ENCODE measurements at regions not wholly inside any gene's neighbourhood (a gene's known extent, or its start where the extent isn't known, plus 50 kb on each side); places are given as distances from the start of the nearest gene placed in this dataset.

DNA sequence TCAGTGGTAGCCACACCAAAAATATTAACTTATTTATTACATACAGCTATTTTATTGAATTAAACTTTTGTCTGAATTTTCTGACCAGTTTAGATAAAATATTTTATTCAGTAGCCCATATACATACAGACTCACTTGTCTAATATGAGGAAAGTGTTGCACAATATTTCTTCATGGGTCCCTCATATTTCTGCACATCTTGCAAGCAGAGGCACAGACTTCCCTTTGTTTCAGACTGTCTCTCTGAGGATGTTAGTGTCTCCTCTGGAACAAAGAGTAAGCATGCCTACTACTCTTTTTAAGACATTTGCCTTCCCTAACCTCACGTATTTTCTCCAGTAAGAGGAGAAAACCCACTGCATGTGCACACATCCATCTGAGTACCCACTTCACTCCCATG is 81.2 kb downstream of the OR5AK2 start:
- Mint-ChIP-seq H3K9me3 (peaks cover 4 to 12% of the 10 kb centered on the region in 2 experiments; a peak in 3 of 5 replicates), H3K27ac (no peak overlapping the region), H3K27me3 (ENCODE audit: low read depth) (peaks cover 2% of the 10 kb centered on the region), H3K4me1 (no peaks in the 10 kb centered on the region), H3K4me3 (no peak overlapping the region), H3K36me3 (ENCODE audit: insufficient read depth in 1 of 3, low read depth in 3 of 3) (no peaks in the 10 kb centered on the region; a peak in 1 of 7 replicates)
- no peak overlapping the region for H2BK120ac ChIP-seq (ENCODE audit: low read depth, low read length, poor library complexity, severe bottlenecking)
- H3K23me2 ChIP-seq (ENCODE audit: insufficient read length, low read depth, low read length, poor library complexity, severe bottlenecking) = no peaks in the 10 kb centered on the region
- H2AK5ac ChIP-seq (ENCODE audit: insufficient read length, low read length) = no peak overlapping the region
- no peak overlapping the region for H4K5ac ChIP-seq (ENCODE audit: insufficient read length, low read depth, low read length)
- TF ChIP-seq, protein P1, sequence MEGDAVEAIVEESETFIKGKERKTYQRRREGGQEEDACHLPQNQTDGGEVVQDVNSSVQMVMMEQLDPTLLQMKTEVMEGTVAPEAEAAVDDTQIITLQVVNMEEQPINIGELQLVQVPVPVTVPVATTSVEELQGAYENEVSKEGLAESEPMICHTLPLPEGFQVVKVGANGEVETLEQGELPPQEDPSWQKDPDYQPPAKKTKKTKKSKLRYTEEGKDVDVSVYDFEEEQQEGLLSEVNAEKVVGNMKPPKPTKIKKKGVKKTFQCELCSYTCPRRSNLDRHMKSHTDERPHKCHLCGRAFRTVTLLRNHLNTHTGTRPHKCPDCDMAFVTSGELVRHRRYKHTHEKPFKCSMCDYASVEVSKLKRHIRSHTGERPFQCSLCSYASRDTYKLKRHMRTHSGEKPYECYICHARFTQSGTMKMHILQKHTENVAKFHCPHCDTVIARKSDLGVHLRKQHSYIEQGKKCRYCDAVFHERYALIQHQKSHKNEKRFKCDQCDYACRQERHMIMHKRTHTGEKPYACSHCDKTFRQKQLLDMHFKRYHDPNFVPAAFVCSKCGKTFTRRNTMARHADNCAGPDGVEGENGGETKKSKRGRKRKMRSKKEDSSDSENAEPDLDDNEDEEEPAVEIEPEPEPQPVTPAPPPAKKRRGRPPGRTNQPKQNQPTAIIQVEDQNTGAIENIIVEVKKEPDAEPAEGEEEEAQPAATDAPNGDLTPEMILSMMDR (conservative IDR thresholded peaks at IDR 0.05) = no peak
- H3K79me2 ChIP-seq (ENCODE audit: insufficient read depth, low read length) = no peaks in the 10 kb centered on the region
- H3K27ac ChIP-seq (ENCODE audit: insufficient read length, low read depth, low read length) = no peak overlapping the region
- no peak overlapping the region for H3T11ph ChIP-seq (ENCODE audit: low read length)
- no peak overlapping the region for H2AFZ ChIP-seq (ENCODE audit: low read length)
- H4K91ac ChIP-seq (ENCODE audit: insufficient read length, low read depth, low read length) = no peak overlapping the region
- no peak overlapping the region for H2BK5ac ChIP-seq (ENCODE audit: insufficient read length, low read length)
- no peak overlapping the region for H2BK20ac ChIP-seq (ENCODE audit: low read depth, low read length, poor library complexity, severe bottlenecking)
- H4K8ac ChIP-seq (replicated peaks; ENCODE audit: insufficient read length, low read depth, low read length) = no peak overlapping the region
- no peak overlapping the region for H3K4ac ChIP-seq (ENCODE audit: low read depth, low read length)
- no peak overlapping the region for H3K18ac ChIP-seq (ENCODE audit: insufficient read length, low read depth, low read length)
- H2BK15ac ChIP-seq (ENCODE audit: low read depth, low read length) = no peak overlapping the region
- no peak overlapping the region for H2BK12ac ChIP-seq (ENCODE audit: insufficient read length, low read depth, low read length)
- H3K9ac ChIP-seq (ENCODE audit: extremely low read depth, insufficient read length, low read length) = no peak overlapping the region
- H3K56ac ChIP-seq (ENCODE audit: insufficient read length, low read depth, low read length) = no peak overlapping the region
- H3K14ac ChIP-seq (ENCODE audit: insufficient read depth, low read length) = no peak overlapping the region
- H3K9me3 ChIP-seq (ENCODE audit: control insufficient read depth, low read depth, low read length) = no peaks in the 10 kb centered on the region
- H4K20me1 ChIP-seq (ENCODE audit: control insufficient read depth, insufficient read depth, insufficient read length) = no peaks in the 10 kb centered on the region
- H3K4me2 ChIP-seq (ENCODE audit: insufficient read depth, insufficient read length, low read length) = no peak overlapping the region
- no peaks in the 10 kb centered on the region for H3K27me3 ChIP-seq (ENCODE audit: insufficient read depth, low read length)
- no peaks in the 10 kb centered on the region for H3K79me1 ChIP-seq (ENCODE audit: insufficient read depth, low read depth, low read length, poor library complexity, severe bottlenecking)
- DNase-seq = no peak
- no peak overlapping the region for H3K23ac ChIP-seq (ENCODE audit: insufficient read length, low read depth, low read length)
- H3K4me1 ChIP-seq (ENCODE audit: insufficient read depth, low read length) = no peaks in the 10 kb centered on the region
- WGBS (ENCODE audit: extremely low coverage, insufficient read length, low lambda C conversion rate) = no CpG with 5 or more reads among the region's 1 CpG
